ENCODE measurements at regions not wholly inside any gene's neighbourhood (a gene's known extent, or its start where the extent isn't known, plus 50 kb on each side); places are given as distances from the start of the nearest gene placed in this dataset.

GRCh38 chr7:10156972-10157371, 816.7 kb upstream of the PHF14 start:
- no peak overlapping the region for H2BK5ac ChIP-seq (ENCODE audit: low read depth, low read length, poor library complexity, severe bottlenecking)
- H2AFZ ChIP-seq (replicated peaks; ENCODE audit: low read length, poor library complexity) = no peak overlapping the region
- POLR2A ChIA-PET (ENCODE audit: unreplicated experiment) = no interaction called here
- H3K4me1 ChIP-seq (ENCODE audit: control insufficient read depth, insufficient read depth, low read length) = no peaks in the 10 kb centered on the region
- H3K14ac ChIP-seq (replicated peaks; ENCODE audit: low read depth, low read length) = no peak overlapping the region
- WGBS, 2 experiments (ENCODE audit: extremely low coverage in 2 of 2, insufficient read length in 1 of 2) = no CpG with 5 or more reads among the region's 2 CpGs
- CTCF ChIA-PET = no interaction called here
- H3K23ac ChIP-seq (ENCODE audit: low read depth, low read length) = no peak overlapping the region
- H4K20me1 ChIP-seq (ENCODE audit: insufficient read depth, low read length) = no peaks in the 10 kb centered on the region
- H3K27me3 ChIP-seq (ENCODE audit: control insufficient read depth, insufficient read depth, low read length) = no peaks in the 10 kb centered on the region
- intact Hi-C loops (cut with micrococcal nuclease) = no loop called here
- H3K4me3 ChIP-seq (ENCODE audit: insufficient read depth, low read depth, low read length) = no peak overlapping the region
- H3K9me3 ChIP-seq (ENCODE audit: control insufficient read depth, insufficient read depth, low read length) = 0 out of 2 replicates have a peak, but pooled peaks cover 1% of the 10 kb centered on the region
- ATAC-seq (ENCODE audit: low read depth) = no peak
- no peak overlapping the region for H2AK5ac ChIP-seq (ENCODE audit: low read depth, low read length)
- H3K18ac ChIP-seq (ENCODE audit: low read depth, low read length) = no peak overlapping the region
- H4K91ac ChIP-seq (ENCODE audit: insufficient read depth, low read depth, low read length) = no peak overlapping the region
- H3K4ac ChIP-seq (ENCODE audit: low read depth, low read length) = no peak overlapping the region
- DNase-seq = no peak
- TF ChIP-seq NFE2L2 (IDR thresholded peaks at IDR 0.05; ENCODE audit: low read depth, low read length) (no peak), MXI1 (IDR thresholded peaks at IDR 0.05; ENCODE audit: borderline replicate concordance, low read depth, low read length) (no peak), CHD1 (IDR thresholded peaks at IDR 0.05; ENCODE audit: low read depth, low read length) (no peak), MAFK (IDR thresholded peaks at IDR 0.05; ENCODE audit: low read depth, low read length) (no peak), RAD21 (IDR thresholded peaks at IDR 0.05; ENCODE audit: low read length) (no peak), SMC3 (IDR thresholded peaks at IDR 0.05; ENCODE audit: low read depth, low read length) (no peak), RCOR1 (IDR thresholded peaks at IDR 0.05; ENCODE audit: insufficient replicate concordance, low read length) (no peak), MAZ (IDR thresholded peaks at IDR 0.05; ENCODE audit: borderline replicate concordance, low read depth, low read length) (no peak), RFX5 (IDR thresholded peaks at IDR 0.05; ENCODE audit: low read depth, low read length) (no peak), POLR2A (IDR thresholded peaks at IDR 0.05; ENCODE audit: low read depth, low read length) (no peak), CEBPB (IDR thresholded peaks at IDR 0.05; ENCODE audit: low read depth, low read length) (no peak), FOS (IDR thresholded peaks at IDR 0.05; ENCODE audit: low read depth, low read length) (no peak), BHLHE40 (IDR thresholded peaks at IDR 0.05; ENCODE audit: low read depth, low read length) (no peak)
- TF ChIP-seq, protein P1, sequence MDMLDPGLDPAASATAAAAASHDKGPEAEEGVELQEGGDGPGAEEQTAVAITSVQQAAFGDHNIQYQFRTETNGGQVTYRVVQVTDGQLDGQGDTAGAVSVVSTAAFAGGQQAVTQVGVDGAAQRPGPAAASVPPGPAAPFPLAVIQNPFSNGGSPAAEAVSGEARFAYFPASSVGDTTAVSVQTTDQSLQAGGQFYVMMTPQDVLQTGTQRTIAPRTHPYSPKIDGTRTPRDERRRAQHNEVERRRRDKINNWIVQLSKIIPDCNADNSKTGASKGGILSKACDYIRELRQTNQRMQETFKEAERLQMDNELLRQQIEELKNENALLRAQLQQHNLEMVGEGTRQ (IDR thresholded peaks at IDR 0.05; ENCODE audit: low read depth, low read length) = no peak
- TF ChIP-seq, protein P2, sequence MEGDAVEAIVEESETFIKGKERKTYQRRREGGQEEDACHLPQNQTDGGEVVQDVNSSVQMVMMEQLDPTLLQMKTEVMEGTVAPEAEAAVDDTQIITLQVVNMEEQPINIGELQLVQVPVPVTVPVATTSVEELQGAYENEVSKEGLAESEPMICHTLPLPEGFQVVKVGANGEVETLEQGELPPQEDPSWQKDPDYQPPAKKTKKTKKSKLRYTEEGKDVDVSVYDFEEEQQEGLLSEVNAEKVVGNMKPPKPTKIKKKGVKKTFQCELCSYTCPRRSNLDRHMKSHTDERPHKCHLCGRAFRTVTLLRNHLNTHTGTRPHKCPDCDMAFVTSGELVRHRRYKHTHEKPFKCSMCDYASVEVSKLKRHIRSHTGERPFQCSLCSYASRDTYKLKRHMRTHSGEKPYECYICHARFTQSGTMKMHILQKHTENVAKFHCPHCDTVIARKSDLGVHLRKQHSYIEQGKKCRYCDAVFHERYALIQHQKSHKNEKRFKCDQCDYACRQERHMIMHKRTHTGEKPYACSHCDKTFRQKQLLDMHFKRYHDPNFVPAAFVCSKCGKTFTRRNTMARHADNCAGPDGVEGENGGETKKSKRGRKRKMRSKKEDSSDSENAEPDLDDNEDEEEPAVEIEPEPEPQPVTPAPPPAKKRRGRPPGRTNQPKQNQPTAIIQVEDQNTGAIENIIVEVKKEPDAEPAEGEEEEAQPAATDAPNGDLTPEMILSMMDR (conservative IDR thresholded peaks at IDR 0.05; ENCODE audit: low read depth, low read length) = no peak
- TF ChIP-seq, protein P3, sequence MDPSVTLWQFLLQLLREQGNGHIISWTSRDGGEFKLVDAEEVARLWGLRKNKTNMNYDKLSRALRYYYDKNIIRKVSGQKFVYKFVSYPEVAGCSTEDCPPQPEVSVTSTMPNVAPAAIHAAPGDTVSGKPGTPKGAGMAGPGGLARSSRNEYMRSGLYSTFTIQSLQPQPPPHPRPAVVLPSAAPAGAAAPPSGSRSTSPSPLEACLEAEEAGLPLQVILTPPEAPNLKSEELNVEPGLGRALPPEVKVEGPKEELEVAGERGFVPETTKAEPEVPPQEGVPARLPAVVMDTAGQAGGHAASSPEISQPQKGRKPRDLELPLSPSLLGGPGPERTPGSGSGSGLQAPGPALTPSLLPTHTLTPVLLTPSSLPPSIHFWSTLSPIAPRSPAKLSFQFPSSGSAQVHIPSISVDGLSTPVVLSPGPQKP (IDR thresholded peaks at IDR 0.05; ENCODE audit: borderline replicate concordance, low read depth, low read length) = no peak
- H2BK20ac ChIP-seq (ENCODE audit: low read depth, low read length) = no peak overlapping the region
- H3K4me2 ChIP-seq (ENCODE audit: low read depth, low read length) = no peak overlapping the region
- dilution Hi-C loops (cut with HindIII; ENCODE audit: low sequenced_read_pairs, unreplicated experiment) = no loop called here
- no peak overlapping the region for H2BK15ac ChIP-seq (ENCODE audit: low read depth, low read length)
- H4K5ac ChIP-seq (ENCODE audit: low read depth, low read length) = no peak overlapping the region
- no peaks in the 10 kb centered on the region for H3K9me1 ChIP-seq (ENCODE audit: insufficient read depth, low read length)
- H3K9ac ChIP-seq (ENCODE audit: low read depth, low read length) = no peak overlapping the region
- no peak overlapping the region for H2AK9ac ChIP-seq (replicated peaks; ENCODE audit: low read depth, low read length, poor library complexity)
- no TSS peak for BruUV-seq (replicated peaks)
- H4K8ac ChIP-seq (ENCODE audit: low read depth in 2 of 2, low read length in 2 of 2) = no peak overlapping the region
- H3K27ac ChIP-seq (ENCODE audit: insufficient read depth, low read length) = no peak overlapping the region
- in situ Hi-C loops (cut with MboI; ENCODE audit: low sequenced_read_pairs) = no loop called here
- H3K56ac ChIP-seq (ENCODE audit: extremely low read depth, insufficient read depth, low read length) = no peak overlapping the region
- no peaks in the 10 kb centered on the region for H3K79me1 ChIP-seq (ENCODE audit: low read depth in 1 of 2, low read length in 2 of 2)
- no peak overlapping the region for H2BK120ac ChIP-seq (ENCODE audit: low read depth, low read length)
- no peaks in the 10 kb centered on the region for H3K36me3 ChIP-seq (ENCODE audit: control insufficient read depth, insufficient read depth, low read length)

Measured in IMR-90 (cell line).